ENCODE measurements at regions not wholly inside any gene's neighbourhood (a gene's known extent, or its start where the extent isn't known, plus 50 kb on each side); places are given as distances from the start of the nearest gene placed in this dataset.

- TF ChIP-seq EZH2 (IDR thresholded peaks at IDR 0.05; ENCODE audit: low read depth): no peak
- no peak for TF ChIP-seq CTCF (conservative IDR thresholded peaks at IDR 0.05)
Measured at GRCh38 chr2:146873056-146873455, 971.8 kb upstream of the ACVR2A start.
